Glutamatergic neuron (in vitro differentiated cells): ENCODE measurements at regions not wholly inside any gene's neighbourhood (a gene's known extent, or its start where the extent isn't known, plus 50 kb on each side); places are given as distances from the start of the nearest gene placed in this dataset.
"Not testable (repeated sequence)": the region's sequence is repeated elsewhere in the genome, so short reads cannot be mapped to it uniquely, and the experiment has no call there.

ENCODE experiments used
- DNase-seq: peaks from one replicate; pipeline ENCODE4 v3.0.0; 2022
- H3K27ac Mint-ChIP-seq: one replicate; pipeline ENCODE4 v1.8.0; 2020; ENCODE audit warnings: mild to moderate bottlenecking, mixed read lengths, inconsistent platforms; ENCODE audit not compliant: unreplicated experiment
- H3K27me3 Mint-ChIP-seq: one replicate; pipeline ENCODE4 v1.8.0; 2020; ENCODE audit warnings: mild to moderate bottlenecking, moderate library complexity, mixed read lengths, inconsistent platforms; ENCODE audit not compliant: unreplicated experiment
- H3K36me3 Mint-ChIP-seq: one replicate; pipeline ENCODE4 v1.8.0; 2020; ENCODE audit warnings: mild to moderate bottlenecking, mixed read lengths, inconsistent platforms; ENCODE audit not compliant: unreplicated experiment
- H3K4me1 Mint-ChIP-seq: one replicate; pipeline ENCODE4 v1.8.0; 2020; ENCODE audit warnings: mild to moderate bottlenecking, low read depth, mixed read lengths, inconsistent platforms; ENCODE audit not compliant: unreplicated experiment
- H3K4me3 Mint-ChIP-seq: one replicate; pipeline ENCODE4 v1.8.0; 2020; ENCODE audit warnings: mild to moderate bottlenecking, mixed read lengths, inconsistent platforms; ENCODE audit not compliant: unreplicated experiment
- H3K9me3 Mint-ChIP-seq: one replicate; pipeline ENCODE4 v1.8.0; 2020; ENCODE audit warnings: mild to moderate bottlenecking, moderate library complexity, mixed read lengths, inconsistent platforms; ENCODE audit not compliant: unreplicated experiment
- TF ChIP-seq, protein P1 (sequence below): fragments of 200-600 bp; sonication (generic); IDR thresholded peaks from one replicate; pipeline ENCODE4 v1.5.0; 2021; ENCODE audit not compliant: partially characterized antibody, unreplicated experiment

DNA sequence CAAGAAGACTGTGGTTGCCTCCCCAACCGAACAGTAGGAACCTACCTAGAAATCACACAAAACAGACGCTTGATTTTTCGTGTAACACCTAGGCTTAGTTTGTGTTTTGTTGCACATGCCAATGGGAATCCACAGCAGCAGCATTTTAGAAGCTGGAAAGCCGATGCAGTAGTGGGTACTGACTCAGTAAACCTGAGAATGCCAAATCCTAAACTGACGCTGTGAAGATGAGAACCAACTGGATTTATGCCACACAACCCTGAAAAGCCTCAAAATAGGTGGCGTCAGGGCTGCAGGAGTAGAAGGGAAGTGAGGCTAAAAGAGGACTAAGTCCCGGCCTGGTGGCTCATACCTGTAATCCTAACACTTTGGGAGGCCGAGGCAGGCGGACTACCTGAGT, 162.5 kb downstream of the REEP3 start:
- Mint-ChIP-seq H3K4me1 (peaks cover 8% of the 10 kb centered on the region), H3K9me3 (no peaks in the 10 kb centered on the region), H3K27ac (no peak overlapping the region), H3K27me3 (no peaks in the 10 kb centered on the region), H3K36me3 (no peaks in the 10 kb centered on the region), H3K4me3 (no peak overlapping the region)
- TF ChIP-seq, protein P1, sequence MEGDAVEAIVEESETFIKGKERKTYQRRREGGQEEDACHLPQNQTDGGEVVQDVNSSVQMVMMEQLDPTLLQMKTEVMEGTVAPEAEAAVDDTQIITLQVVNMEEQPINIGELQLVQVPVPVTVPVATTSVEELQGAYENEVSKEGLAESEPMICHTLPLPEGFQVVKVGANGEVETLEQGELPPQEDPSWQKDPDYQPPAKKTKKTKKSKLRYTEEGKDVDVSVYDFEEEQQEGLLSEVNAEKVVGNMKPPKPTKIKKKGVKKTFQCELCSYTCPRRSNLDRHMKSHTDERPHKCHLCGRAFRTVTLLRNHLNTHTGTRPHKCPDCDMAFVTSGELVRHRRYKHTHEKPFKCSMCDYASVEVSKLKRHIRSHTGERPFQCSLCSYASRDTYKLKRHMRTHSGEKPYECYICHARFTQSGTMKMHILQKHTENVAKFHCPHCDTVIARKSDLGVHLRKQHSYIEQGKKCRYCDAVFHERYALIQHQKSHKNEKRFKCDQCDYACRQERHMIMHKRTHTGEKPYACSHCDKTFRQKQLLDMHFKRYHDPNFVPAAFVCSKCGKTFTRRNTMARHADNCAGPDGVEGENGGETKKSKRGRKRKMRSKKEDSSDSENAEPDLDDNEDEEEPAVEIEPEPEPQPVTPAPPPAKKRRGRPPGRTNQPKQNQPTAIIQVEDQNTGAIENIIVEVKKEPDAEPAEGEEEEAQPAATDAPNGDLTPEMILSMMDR, result no peak
- no peak for DNase-seq

DNA sequence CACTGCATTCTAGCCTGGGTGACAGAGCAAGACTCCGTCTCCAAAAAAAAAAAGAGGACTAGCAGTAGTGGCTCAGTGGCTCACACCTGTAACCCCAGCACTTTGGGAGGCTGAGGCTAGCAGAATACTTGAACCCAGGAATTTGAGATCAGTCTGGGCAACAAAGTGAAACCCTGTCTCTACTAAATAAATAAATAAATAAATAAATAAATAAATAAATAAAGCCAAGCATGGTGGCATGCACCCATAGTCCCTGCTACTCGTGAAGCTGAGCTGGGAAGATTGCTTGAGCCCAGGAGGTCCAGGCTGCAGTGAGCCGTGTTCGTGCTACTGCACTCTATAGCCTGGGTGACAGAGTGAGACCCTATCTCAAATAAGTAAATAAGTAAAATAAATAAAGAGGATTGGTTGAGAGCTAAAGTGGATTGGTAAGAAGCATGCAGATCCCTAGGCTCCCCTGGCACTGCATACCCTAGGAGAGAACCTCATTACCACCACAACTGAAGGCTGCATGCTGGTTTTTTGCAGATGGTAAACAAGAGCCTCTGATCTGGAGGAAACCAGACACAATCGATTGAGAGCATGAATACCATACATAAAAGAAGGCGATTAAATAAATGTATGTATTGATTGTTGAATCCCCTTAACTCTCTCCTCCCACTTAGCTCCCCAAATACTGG, 163.2 kb downstream of the REEP3 start:
- no peak for DNase-seq
- TF ChIP-seq, protein P1, result no peak
- no peak overlapping the region for H3K4me3 Mint-ChIP-seq
- H3K27ac Mint-ChIP-seq, result no peak overlapping the region
- peaks cover 8% of the 10 kb centered on the region for H3K4me1 Mint-ChIP-seq
- H3K9me3 Mint-ChIP-seq, result no peaks in the 10 kb centered on the region
- peaks cover 1% of the 10 kb centered on the region for H3K27me3 Mint-ChIP-seq
- no peaks in the 10 kb centered on the region for H3K36me3 Mint-ChIP-seq

DNA sequence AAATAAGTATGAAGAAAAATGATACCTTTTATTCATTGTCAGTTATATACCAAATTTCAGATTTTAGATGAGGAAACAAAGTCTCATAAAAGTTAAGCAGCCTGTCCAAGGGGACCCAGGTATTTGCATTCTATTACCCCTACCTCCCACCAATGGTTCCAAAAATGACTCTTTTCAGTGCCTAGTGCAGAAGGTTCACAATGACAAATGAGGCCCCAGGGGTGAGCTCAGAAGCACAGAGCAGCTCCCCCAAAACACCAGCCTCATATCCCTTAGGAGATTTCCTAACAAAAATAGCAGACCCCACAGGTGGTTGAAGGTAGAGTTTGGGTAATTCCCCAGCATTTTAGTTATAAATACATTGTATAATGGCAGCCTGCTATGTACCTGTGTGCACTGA, 168.6 kb downstream of the REEP3 start:
- peaks cover 2% of the 10 kb centered on the region for H3K4me1 Mint-ChIP-seq
- H3K27me3 Mint-ChIP-seq, result peaks cover 4% of the 10 kb centered on the region
- TF ChIP-seq, protein P1, result no peak
- H3K36me3 Mint-ChIP-seq, result no peaks in the 10 kb centered on the region
- H3K9me3 Mint-ChIP-seq, result no peaks in the 10 kb centered on the region
- H3K27ac Mint-ChIP-seq, result no peak overlapping the region
- no peak for DNase-seq
- H3K4me3 Mint-ChIP-seq, result no peak overlapping the region

DNA sequence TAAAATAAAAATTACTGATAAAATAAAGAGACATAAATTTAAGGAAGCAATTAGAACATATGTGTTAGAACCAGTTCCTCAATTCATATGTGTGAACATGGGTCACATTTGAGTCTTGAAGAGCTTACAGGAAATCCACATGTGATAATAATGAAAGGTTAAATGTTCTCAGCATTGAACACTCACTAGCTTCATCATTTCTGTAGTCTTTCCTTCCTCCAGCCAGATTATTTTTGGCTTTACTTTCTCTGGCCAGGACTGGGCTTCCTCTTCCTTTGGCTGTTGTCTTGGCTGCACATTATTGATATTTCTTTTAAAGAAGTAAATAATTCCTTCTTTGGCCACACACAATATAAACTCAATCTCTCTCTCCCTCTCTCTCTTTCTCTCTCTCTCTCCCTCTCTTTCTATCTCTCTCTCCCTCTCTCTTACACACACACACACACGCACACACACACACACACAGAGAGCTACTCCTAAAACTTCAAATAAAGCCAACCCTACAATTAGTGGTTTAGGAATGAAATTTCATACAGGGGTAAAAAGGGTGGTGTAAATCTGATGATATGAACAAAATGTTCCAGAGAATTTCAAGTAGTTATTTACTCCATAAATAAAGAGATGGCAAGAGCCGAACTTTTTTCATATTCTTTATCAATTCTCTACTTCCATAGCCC, 171.2 kb downstream of the REEP3 start:
- no peak overlapping the region for H3K27ac Mint-ChIP-seq
- H3K9me3 Mint-ChIP-seq, result no peaks in the 10 kb centered on the region
- TF ChIP-seq, protein P1, result no peak
- H3K4me3 Mint-ChIP-seq, result no peak overlapping the region
- H3K36me3 Mint-ChIP-seq, result no peaks in the 10 kb centered on the region
- DNase-seq, result no peak
- H3K27me3 Mint-ChIP-seq, result peaks cover 4% of the 10 kb centered on the region
- H3K4me1 Mint-ChIP-seq, result peaks cover 2% of the 10 kb centered on the region

DNA sequence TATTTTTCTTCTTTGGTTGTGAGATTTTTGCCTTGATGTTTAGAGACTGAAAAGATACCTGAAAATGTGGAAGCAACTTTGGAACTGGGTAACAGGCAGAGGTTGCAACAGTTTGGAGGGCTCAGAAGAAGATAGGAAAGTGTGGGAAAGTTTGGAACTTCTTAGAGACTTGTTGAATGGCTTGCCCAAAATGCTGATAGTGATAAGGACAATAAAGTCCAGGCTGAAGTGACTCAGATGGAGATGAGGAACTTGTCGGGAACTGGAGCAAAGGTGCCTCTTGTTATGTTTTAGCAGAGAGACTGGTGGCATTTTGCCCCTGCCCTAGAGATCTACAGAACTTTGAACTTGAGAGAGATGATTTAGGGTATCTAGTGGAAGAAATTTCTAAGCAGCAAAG, 171.8 kb downstream of the REEP3 start:
- DNase-seq, H3K4me3 Mint-ChIP-seq, H3K4me1 Mint-ChIP-seq, H3K36me3 Mint-ChIP-seq, H3K27ac Mint-ChIP-seq, H3K9me3 Mint-ChIP-seq, H3K27me3 Mint-ChIP-seq: not testable (repeated sequence)
